GM12878 (cell line): ENCODE measurements at regions not wholly inside any gene's neighbourhood (a gene's known extent, or its start where the extent isn't known, plus 50 kb on each side); places are given as distances from the start of the nearest gene placed in this dataset.

Source experiments
- ATAC-seq: fragments of 200-7000 bp; cut with Tn5 transposase; 3 replicates; pipeline ENCODE4 v1.9.1; 2020; ENCODE audit warnings: mild to moderate bottlenecking, moderate library complexity
- BruUV-seq: library from RNA; stranded (reverse); fragments of 400-500 nt; replicated peaks from 2 replicates; lab custom pipeline; 2021; lab: Mats Ljungman, UMichigan
- CTCF ChIA-PET: fragments of 300-600 bp; sonication (Branson Sonifier 250); formaldehyde crosslinking; extraction: SDS; loops from one replicate; lab custom pipeline; 2021; ENCODE audit warnings: inconsistent platforms; lab: Yijun Ruan, JAX
- POLR2A ChIA-PET: fragments of 350-600 bp; formaldehyde crosslinking; extraction: SDS; loops from one replicate; lab custom pipeline; 2021; ENCODE audit warnings: inconsistent platforms; lab: Charles Lee
- RAD21 ChIA-PET: fragments of 300-600 bp; sonication (Branson Sonifier 250); formaldehyde crosslinking; loops from one replicate; lab custom pipeline; 2023; ENCODE audit warnings: antibody characterized with exemption; ENCODE audit not compliant: unreplicated experiment; lab: Charles Lee
- SMC1A ChIA-PET: fragments of 300-600 bp; sonication (Branson Sonifier 250); formaldehyde crosslinking; loops from one replicate; lab custom pipeline; 2023; ENCODE audit not compliant: unreplicated experiment, uncharacterized antibody; lab: Charles Lee
- DNase-seq: peaks from one replicate; pipeline ENCODE4 v3.0.0-alpha.2; 2011; ENCODE audit warnings: low read depth, low spot score
- FAIRE-seq: peaks from 3 replicates; lab custom pipeline; 2011; peaks lifted over from hg19 to GRCh38; lab: Jason Lieb, UNC
- H2AFZ ChIP-seq: 2 replicates; pipeline ENCODE4 v1.6.0; 2011; ENCODE audit warnings: low read depth, low read length, control low read depth; ENCODE audit not compliant: control insufficient read depth
- H3K27ac ChIP-seq: 2 replicates; pipeline ENCODE4 v1.5.1; 2011; ENCODE audit warnings: control low read depth; ENCODE audit not compliant: control insufficient read depth, insufficient read depth
- H3K27me3 ChIP-seq, 2 experiments: replicated peaks in 1 of 2; 2 replicates each; pipeline versions ENCODE4 v1.6.0 to v1.6.1; 2011; ENCODE audit warnings: low read length in 1 of 2; ENCODE audit not compliant: control insufficient read depth in 2 of 2, insufficient read depth in 2 of 2
- H3K36me3 ChIP-seq, 2 experiments: 2 replicates each; pipeline ENCODE4 v1.5.1; 2011; ENCODE audit warnings: low read length in 1 of 2; ENCODE audit not compliant: control insufficient read depth in 2 of 2, insufficient read depth in 2 of 2
- H3K4me1 ChIP-seq: 2 replicates; pipeline ENCODE4 v1.6.1; 2011; ENCODE audit warnings: mild to moderate bottlenecking, low read length, moderate library complexity, mixed read lengths; ENCODE audit not compliant: control insufficient read depth, insufficient read depth
- H3K4me2 ChIP-seq: 2 replicates; pipeline ENCODE4 v1.6.0; 2011; ENCODE audit warnings: control low read depth; ENCODE audit not compliant: control insufficient read depth, insufficient read depth
- H3K4me3 ChIP-seq: fragments of 200-600 bp; sonication (generic); 2 replicates; pipeline ENCODE4 v1.5.1; 2016
- H3K79me2 ChIP-seq: 2 replicates; pipeline ENCODE4 v1.6.0; 2011; ENCODE audit warnings: low read length; ENCODE audit not compliant: control insufficient read depth, insufficient read depth
- H3K9ac ChIP-seq: 2 replicates; pipeline ENCODE4 v1.8.0; 2011; ENCODE audit warnings: low read length, control low read depth, mixed read lengths; ENCODE audit not compliant: control insufficient read depth, insufficient read depth
- H3K9me3 ChIP-seq: replicated peaks from 3 replicates; pipeline ENCODE4 v1.5.1; 2011; ENCODE audit warnings: mild to moderate bottlenecking, low read length; ENCODE audit not compliant: control insufficient read depth, insufficient read depth
- H4K20me1 ChIP-seq: 2 replicates; pipeline ENCODE4 v1.6.0; 2011; ENCODE audit not compliant: control insufficient read depth, insufficient read depth
- BMI1 ChIP-seq: fragments of 450-650 bp; IDR thresholded peaks from 2 replicates; pipeline ENCODE4 v1.6.1; 2016; ENCODE audit warnings: mild to moderate bottlenecking, moderate library complexity, borderline replicate concordance
- E4F1 ChIP-seq: fragments of 450-650 bp; IDR thresholded peaks from 2 replicates; pipeline ENCODE4 v1.6.1; 2018; ENCODE audit warnings: borderline replicate concordance, mild to moderate bottlenecking; ENCODE audit not compliant: partially characterized antibody
- HDAC6 ChIP-seq: fragments of 200-600 bp; sonication (generic); IDR thresholded peaks from one replicate; pipeline ENCODE4 v1.8.0; 2017; ENCODE audit warnings: antibody characterized with exemption; ENCODE audit not compliant: unreplicated experiment
- IRF4 ChIP-seq: IDR thresholded peaks from 2 replicates; pipeline ENCODE4 v1.6.1; 2011; ENCODE audit warnings: low read depth, low read length
- KLF5 ChIP-seq: fragments of 450-650 bp; IDR thresholded peaks from 2 replicates; pipeline ENCODE4 v1.6.1; 2014; ENCODE audit warnings: mild to moderate bottlenecking; ENCODE audit not compliant: partially characterized antibody
- MEF2B ChIP-seq: fragments of 450-650 bp; IDR thresholded peaks from 2 replicates; pipeline ENCODE4 v1.6.1; 2018; ENCODE audit warnings: mild to moderate bottlenecking, moderate library complexity; ENCODE audit not compliant: partially characterized antibody, poor library complexity, severe bottlenecking
- MLLT1 ChIP-seq: fragments of 450-650 bp; IDR thresholded peaks from 2 replicates; pipeline ENCODE4 v1.6.1; 2016; ENCODE audit warnings: mild to moderate bottlenecking
- MTA2 ChIP-seq: fragments of 450-650 bp; IDR thresholded peaks from 2 replicates; pipeline ENCODE4 v1.6.1; 2016; ENCODE audit warnings: low read depth, mild to moderate bottlenecking, moderate library complexity
- NFYA ChIP-seq: IDR thresholded peaks from 2 replicates; pipeline ENCODE4 v1.6.1; 2011; ENCODE audit warnings: low read depth, mild to moderate bottlenecking, low read length, improper control_type of control experiment, borderline replicate concordance
- PML ChIP-seq: IDR thresholded peaks from 2 replicates; pipeline ENCODE4 v1.6.1; 2012; ENCODE audit warnings: low read length, inconsistent platforms
- RAD51 ChIP-seq: fragments of 450-650 bp; IDR thresholded peaks from 2 replicates; pipeline ENCODE4 v1.6.1; 2016; ENCODE audit warnings: moderate library complexity, mild to moderate bottlenecking, inconsistent platforms
- RELB ChIP-seq: fragments of 450-650 bp; IDR thresholded peaks from 2 replicates; pipeline ENCODE4 v1.6.1; 2017; ENCODE audit warnings: low read depth, mild to moderate bottlenecking, moderate library complexity
- RFX5 ChIP-seq: IDR thresholded peaks from 2 replicates; pipeline ENCODE4 v1.6.1; 2011; ENCODE audit warnings: low read depth, low read length, improper control_type of control experiment
- SMARCA5 ChIP-seq: fragments of 450-650 bp; IDR thresholded peaks from 2 replicates; pipeline ENCODE4 v1.6.1; 2017; ENCODE audit warnings: mild to moderate bottlenecking
- SREBF1 ChIP-seq: IDR thresholded peaks from 2 replicates; pipeline ENCODE4 v1.6.1; 2012; ENCODE audit warnings: mild to moderate bottlenecking, low read length
- SREBF2 ChIP-seq: IDR thresholded peaks from 2 replicates; pipeline ENCODE4 v1.6.1; 2012; ENCODE audit warnings: mild to moderate bottlenecking, low read length
- WGBS: methylation state at CpG from one replicate; pipeline ENCODE4 v1.1.6; 2016; ENCODE audit warnings: low lambda C conversion rate; ENCODE audit not compliant: insufficient replicate concordance, insufficient coverage; ENCODE audit errors: missing lambda C conversion rate; 5-methylcytosine and 5-hydroxymethylcytosine counted together
- in situ Hi-C: fragments of 300-500 bp; cut with MboI; formaldehyde crosslinking; loops from 9 replicates; pipeline ENCODE4 v1.14.3; 2018; ENCODE audit warnings: mixed read lengths
- intact Hi-C: fragments of 100-400 bp; cut with micrococcal nuclease; formaldehyde crosslinking; loops from one replicate; pipeline ENCODE4 v1.14.2; 2022; ENCODE audit not compliant: unreplicated experiment

- BruUV-seq: no TSS peak
- ChIA-PET POLR2A (no interaction called here), SMC1A (no interaction called here), RAD21 (no interaction called here)
- H3K9ac ChIP-seq: no peak overlapping the region
- in situ Hi-C loops: no loop called here
- no peaks in the 10 kb centered on the region; the same call in 2 of the 3 replicates for H3K9me3 ChIP-seq
- H3K4me3 ChIP-seq: no peak overlapping the region
- H3K79me2 ChIP-seq: no peaks in the 10 kb centered on the region
- intact Hi-C loops: no loop called here
- H3K27me3 ChIP-seq: no peaks in the 10 kb centered on the region
- no peaks in the 10 kb centered on the region for H3K36me3 ChIP-seq
- ATAC-seq: no peak
- no peak overlapping the region for H3K4me2 ChIP-seq
- no peaks in the 10 kb centered on the region for H3K4me1 ChIP-seq
- 44% methylated on average over 12 of the region's 12 CpGs for WGBS
- TF ChIP-seq SREBF1 (no peak), KLF5 (no peak), RFX5 (no peak), NFYA (no peak), MTA2 (no peak), SREBF2 (no peak), RELB (no peak), E4F1 (no peak), IRF4 (no peak), RAD51 (no peak), PML (no peak), HDAC6 (no peak), BMI1 (no peak), MLLT1 (no peak), SMARCA5 (no peak), MEF2B (no peak)
- TF ChIP-seq, all 136 proteins: peak for 0
- H3K27ac ChIP-seq: no peak overlapping the region
- DNase-seq (no peak), FAIRE-seq (no peak)
- no peaks in the 10 kb centered on the region for H4K20me1 ChIP-seq
- no peak overlapping the region for H2AFZ ChIP-seq
- CTCF ChIA-PET: no interaction called here
These were observed 343.1 kb downstream of the TEX29 start for GRCh38 chr13:111663505-111663904.
